Activated CD8-positive, alpha-beta memory T cell treated with anti-CD3 and anti-CD28 coated beads for 24 hours (primary cell): ENCODE measurements at regions not wholly inside any gene's neighbourhood (a gene's known extent, or its start where the extent isn't known, plus 50 kb on each side); places are given as distances from the start of the nearest gene placed in this dataset.
A peak's percentile ranks its signal among the peaks of the same experiment; 100 is the strongest.

Experiments
- DNase-seq: peaks from one replicate; pipeline ENCODE4 v3.0.0-alpha.2; 2020

DNA sequence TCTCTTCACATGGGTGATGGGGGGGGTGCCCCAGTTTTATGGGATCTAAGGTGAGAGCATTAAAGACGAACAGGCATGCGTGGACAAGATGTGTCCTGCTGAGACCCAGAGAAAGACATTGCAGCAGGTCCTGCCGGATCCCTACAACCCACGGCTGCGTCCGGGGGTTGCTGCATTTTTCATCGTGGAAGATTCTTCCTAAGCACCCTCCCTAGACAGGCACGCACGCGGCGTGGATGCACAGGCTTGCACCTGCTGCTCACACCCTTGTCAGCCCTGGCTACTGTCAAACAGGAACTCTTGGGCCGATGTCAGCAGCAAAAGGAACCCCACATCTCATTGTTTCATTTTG is 280.6 kb upstream of the RTL1 start:
- no peak for DNase-seq

DNA sequence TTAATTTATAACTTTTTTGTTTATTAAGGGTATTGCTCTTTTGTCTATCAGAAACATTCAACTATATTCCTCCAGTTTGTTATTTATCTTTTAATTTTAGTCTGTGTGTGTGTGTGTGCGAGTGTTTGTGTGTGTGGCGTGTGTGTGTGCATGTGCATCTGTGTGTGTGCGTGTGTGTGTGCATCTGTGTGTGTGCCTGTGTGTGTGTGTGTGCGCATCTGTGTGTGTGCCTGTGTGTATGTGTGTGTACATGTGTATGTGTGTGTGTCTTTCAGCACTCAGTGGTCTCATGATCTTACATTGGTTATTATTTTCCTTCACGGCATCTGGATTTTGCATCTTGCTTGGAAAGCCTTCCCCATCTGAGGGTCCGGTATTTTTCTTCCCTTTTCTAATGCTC is 281.1 kb upstream of the RTL1 start:
- DNase-seq: no peak

DNA sequence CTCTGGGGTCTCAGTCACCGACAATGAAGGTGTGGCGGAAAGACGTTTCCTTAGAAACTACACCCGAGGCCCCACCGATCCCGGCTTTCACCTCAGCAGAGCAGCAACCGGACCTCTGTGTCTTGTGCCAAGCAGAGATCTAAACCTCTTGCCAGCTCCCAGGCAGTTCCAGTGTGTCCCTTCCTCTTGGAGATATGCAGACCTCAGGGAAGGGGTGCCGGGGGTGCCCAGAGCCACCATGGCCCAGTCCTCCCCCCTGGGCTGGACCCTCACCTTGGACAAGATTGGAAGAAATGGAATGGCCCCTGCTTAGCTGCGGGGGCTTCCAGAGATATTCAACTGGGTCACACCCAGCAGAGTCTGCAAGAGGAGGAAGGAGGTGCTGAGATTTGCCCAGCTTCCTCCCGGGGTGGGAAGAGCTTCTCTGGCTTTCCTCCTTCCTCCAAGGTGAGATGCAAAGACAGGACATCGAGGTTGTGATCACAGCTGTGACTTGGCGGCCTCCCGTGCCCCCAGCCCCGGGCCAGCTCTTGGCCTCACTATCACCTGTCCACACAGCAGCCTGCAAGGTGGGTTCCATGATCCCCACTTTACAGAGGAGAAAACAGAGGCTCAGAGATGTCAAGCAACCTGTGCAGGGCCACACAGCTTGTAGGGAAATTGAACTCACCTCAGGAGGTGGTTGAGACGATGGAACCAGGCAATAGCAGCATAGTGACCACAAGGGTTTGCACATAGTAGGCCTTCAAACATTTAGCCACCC is 281.7 kb upstream of the RTL1 start:
- DNase-seq: peak; percentile 37

DNA sequence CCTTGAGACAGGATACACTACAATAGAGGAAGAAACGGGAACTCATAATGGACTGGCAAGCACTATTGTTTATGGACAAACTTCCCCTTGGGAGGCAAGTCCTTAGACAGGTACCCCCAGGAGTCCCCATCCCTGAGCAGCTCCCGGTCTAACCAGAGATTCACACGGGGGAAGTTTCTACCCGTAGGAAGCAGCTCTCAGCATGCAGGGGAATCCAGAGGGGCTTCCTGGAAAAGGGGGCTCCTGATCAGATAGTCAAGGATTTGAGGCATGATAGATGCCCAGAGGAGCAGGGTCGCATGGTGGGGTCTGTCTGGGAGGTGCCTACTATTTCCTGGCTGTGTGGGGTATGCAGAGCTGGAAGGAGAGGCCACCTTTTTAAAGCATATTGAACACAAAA is 282.4 kb upstream of the RTL1 start:
- no peak for DNase-seq

DNA sequence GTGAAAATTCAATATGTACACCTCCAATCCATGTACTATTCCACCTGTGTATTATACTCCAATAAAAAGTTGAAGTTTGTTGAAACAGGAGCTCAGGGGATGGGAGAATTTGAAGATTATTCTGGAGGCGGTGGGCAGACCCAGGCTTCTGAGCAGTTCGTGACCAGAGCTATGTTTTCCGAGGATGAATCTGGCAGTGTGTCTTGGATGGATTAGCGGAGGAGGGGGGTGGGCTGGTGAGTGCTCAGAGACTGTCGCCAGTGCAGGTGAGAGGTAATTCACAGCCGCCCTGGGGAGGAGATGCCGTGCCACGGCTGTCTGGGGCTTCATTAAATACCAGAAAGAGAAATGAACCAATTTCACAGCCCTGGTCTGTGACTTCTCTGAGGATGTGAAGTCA is 283.0 kb upstream of the RTL1 start:
- DNase-seq: no peak

DNA sequence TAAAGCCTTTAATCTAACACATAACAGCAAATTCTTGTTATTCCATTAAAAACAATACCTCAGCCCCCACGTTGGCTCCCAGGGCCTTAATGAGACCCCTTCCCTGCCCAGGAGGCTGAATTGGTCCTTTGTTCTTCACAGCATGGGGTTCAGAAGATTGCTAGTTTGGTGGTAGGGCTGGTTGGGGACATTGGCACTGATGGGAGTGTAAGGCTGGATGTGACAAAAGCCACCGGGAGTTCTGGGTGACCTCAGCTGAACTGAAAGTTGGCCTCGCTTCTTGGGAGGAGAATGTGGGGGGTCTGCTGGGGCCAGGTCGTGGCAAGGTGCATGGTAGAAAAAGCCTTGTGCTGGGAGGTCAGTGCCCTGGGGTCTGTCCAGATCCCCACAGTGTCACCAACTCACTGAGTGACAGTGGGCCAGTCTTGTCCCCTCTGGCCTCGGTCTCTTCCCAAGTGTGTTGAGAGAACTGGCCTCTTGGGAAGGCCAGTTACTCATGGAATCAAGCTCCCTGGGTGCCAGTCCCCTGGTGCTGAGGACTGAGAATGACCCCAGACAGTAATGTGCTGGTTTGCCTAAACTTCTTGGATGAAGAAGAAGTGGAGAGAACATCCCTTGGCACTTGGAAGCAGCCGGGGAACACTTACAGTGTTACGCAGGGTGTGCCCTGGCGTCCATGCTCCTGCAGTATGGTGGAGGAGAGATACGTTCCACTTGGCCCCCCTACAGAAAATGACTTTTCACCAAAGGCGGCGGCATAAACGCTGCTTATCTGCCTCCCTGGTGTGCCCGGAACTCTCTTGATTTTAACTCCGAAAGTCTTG is 283.7 kb upstream of the RTL1 start:
- DNase-seq: no peak

DNA sequence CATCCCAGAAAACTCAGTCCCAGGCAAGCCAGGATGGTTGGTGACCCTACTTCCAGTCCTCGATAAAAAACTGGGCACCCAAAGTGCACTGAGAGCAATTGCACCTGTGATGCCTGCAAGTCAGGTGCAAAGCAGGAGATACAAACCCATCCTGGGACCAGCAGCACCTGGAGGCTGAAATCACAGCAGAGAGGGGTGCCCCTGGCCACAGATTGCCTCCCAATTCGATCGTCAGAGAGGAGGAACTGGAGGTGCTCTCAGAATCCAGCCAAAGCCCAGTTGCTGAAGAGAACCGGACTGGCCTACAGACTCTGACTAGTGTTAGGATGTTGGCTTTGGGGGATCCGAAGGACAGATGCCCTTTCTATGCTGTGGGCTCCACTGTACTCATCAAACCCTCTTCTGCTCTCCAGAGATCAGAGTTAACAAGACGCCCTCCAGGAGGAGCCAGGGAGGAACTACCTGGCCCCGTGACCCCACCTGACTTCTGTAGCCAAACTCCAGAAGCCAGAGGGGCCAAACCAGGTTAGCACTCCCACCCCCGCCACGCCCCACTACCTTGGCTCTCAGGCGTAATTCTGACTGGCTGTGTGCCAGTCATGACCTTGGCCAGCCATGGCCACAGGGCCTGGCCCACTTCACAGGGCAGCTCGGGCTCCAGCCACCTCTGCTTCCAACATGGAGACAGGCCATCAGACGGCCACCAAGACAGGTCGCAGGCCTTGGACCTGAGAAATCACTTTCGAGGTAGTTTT is 284.5 kb upstream of the RTL1 start:
- peak; percentile 40 for DNase-seq

DNA sequence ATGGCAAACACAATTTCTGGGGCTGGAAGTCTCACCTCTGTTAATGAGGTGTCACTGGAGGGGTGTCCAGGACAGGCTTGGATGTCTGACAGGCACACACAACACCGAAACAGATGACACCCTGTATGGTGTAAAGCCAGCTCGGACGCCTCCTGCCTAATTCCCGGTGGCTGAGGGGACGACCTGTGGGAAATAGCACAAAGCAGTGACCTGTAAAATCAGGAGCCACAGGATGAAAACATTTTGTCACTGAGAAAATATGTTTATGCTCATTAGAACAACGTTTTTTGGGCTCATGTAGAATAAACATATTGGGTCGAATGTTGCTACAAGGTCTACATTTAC is 285.0 kb upstream of the RTL1 start:
- DNase-seq: no peak

DNA sequence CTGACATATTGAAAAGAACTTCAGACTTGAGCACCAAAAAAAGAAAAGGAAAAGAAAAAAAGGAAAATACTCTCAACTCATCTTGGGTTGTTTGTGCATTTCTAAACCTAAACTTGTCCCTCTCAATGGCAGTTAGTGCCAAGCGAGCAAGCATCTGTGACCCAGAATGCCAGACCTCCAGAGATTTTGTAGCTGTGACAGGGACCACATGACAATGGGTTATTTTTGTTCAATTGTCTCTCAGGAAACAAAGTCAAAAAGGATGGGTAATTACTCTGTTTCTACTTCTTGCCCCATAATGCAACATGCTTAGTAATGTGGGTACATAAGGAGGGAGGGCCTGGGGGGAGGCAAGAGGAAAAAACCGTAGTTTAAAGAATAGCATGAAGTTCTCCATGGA is 285.7 kb upstream of the RTL1 start:
- DNase-seq: no peak

DNA sequence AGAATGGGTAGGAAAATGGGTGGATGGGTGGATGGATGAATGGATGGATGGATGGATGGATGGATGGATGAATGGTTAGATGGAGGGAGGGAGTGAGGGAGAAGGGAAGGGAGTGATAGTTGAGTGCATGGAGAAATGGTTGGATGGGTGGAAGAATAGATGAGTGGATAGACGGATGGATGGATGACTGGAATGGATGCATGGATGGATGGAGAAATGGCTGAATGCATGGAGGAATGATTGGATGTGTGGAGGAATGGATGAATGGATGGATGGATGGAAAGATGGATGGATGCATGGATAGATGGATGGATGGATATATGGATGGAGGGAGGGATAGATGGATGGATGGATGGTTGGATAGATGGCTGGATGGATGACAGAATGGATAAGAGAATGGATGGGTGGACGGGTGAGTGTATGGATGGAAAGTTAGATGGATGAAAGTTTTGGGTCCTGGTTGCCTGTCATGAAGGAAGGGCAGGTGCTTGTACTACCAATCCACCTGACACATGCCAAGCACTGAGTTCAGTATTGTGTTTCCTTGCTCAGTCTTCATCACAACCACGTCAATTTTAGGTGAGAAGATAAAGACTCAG is 286.5 kb upstream of the RTL1 start:
- DNase-seq: peak; percentile 4

DNA sequence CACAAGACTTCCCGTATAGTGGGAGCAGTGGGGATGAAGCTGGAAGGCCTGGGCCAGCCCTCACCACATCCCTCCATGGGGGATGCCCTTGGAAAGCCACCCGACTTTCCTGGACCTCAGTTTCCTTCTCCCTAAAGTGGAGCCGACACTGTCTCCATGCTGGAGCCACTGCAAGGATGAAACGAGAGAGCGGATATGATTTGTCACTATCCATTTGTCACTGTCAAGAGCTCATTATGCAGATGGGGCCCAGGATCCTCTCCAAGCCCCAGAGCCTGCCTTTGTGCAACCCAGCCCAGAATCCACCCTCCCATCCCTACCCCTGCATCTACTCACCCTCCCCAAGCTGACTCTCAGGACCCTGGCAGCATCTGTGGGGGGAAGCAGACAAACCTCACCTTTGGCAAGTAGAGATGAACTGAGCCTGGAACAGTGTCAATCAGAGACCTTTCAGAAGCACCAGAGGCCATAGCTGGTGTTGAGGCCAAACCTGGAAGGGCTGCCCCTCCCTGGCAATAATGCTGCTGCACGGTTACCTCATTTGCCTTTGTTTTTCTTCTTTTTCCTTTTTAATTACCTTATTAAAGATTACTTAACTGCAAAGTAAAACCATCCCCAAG is 287.7 kb upstream of the RTL1 start:
- peak; percentile 41 for DNase-seq

DNA sequence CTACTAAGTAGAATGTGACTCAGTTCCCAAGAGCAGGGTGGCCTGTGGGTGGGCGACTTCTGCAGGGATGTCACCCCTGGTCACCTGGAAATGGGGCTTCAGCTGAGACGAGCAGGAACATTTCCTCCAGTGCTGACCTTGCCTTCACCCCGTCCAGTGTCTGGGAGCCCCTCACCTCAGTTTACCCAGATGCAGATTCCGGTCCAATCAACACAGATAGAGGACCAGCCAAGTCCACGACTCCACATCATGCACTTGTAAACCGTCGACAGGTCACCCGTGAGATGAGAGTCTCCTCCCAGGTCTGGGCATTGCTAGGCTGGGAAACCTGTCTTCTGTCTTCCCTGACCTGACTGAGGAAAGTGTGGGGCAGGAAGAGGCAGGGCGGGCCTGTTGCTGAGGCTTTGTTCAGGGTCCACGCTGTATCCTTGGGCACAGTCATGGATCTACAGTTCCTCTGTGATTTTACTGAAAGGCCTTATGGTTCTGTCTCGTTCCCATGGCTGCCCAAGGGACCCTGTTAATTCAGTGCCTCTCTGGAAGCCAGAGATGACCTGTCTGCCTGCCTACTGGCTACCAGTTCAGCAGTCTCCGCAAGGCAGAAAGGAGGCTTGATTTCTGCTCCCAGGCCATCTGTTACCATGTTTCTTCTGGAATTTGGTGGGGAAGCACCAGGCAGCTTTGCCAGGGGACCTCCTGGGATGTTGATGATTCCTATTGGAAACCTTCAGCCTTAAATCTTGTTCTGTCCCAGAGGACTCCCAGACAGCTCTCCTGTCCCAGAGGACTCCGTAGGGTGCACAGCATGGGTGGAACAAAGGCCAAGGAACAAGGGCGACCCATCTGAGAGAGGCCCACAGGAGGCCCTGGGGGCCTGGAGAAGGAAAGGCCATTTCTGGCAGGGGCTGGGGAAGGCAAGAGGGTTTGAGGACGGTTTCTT is 288.5 kb upstream of the RTL1 start:
- peak; percentile 44 for DNase-seq

DNA sequence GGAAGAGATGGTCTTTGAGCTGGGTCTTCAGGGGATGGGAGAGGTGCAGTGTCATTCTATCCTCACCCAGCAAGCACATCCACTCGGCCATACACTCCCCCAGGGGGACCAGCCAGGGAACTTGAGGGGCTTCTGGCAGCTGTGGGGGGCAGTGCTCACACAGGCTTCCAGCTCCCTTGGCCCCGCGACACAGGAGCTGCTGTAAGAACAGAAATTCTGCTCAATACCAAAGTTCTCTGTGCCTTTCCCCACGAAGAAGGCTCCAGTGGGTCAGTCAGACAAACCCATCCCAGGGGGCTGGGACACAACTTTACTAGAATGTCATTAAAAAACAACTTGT is 289.1 kb upstream of the RTL1 start:
- DNase-seq: no peak

DNA sequence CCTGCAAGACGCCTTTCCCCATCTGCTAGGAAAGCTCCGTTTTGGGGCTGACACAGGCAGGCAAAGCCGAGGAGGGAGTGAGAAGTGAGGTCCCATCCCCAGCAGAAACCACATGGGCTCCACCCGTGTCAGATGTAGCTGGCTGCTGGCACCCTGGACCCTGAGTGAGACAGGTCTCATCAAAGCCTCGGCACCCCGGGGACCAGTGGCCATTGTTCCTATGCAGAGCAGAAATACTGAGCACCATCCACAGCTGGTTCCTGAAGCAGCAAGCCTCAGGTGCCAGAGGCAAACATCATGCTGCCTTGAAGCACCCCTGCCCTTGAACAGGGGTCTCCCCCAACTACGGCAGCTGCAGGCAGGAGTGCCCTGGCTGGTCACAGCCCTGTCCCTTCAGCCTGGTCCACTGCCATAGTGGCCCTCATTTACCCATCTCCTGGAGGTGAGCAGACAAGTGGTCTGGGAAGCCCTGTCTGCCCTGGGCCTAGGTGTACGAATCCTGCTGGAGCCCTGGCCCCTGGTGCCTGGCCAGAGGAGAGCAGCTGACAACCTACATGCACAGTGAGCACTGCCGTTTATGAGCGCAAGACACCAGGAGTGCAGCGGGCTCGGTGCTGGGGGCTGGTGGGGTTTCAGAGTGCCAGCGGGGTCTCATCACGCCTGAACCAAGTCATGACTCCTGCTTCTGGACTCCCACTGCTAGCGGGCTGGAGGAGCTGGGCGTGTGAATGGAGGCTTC is 289.8 kb upstream of the RTL1 start:
- peak; percentile 28 for DNase-seq

DNA sequence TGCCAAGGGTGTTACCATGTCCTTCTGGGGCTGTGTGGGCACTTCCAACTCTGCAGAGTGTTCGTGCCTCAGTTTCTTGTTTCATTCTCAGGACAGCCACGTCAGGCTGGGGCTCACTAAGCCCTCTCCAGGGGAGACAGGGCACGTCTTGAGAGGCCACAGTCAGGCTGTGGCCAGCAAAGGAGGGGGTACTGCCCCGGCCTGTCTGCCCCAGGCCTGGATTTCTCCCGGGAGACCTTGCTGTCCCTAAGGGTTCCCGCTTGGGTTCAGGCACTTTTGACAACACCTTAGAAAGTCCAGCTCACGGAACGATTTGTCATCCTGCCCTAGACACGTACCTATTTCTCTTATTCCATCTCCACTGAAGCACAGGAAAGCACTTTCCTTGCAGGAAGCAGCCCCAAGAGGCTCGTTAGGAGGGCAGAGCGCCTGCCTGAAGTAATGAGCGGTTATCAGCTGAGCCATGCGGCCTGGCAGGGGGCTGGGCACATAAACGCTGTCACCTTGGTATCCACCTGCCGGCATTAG is 290.4 kb upstream of the RTL1 start:
- DNase-seq: no peak

DNA sequence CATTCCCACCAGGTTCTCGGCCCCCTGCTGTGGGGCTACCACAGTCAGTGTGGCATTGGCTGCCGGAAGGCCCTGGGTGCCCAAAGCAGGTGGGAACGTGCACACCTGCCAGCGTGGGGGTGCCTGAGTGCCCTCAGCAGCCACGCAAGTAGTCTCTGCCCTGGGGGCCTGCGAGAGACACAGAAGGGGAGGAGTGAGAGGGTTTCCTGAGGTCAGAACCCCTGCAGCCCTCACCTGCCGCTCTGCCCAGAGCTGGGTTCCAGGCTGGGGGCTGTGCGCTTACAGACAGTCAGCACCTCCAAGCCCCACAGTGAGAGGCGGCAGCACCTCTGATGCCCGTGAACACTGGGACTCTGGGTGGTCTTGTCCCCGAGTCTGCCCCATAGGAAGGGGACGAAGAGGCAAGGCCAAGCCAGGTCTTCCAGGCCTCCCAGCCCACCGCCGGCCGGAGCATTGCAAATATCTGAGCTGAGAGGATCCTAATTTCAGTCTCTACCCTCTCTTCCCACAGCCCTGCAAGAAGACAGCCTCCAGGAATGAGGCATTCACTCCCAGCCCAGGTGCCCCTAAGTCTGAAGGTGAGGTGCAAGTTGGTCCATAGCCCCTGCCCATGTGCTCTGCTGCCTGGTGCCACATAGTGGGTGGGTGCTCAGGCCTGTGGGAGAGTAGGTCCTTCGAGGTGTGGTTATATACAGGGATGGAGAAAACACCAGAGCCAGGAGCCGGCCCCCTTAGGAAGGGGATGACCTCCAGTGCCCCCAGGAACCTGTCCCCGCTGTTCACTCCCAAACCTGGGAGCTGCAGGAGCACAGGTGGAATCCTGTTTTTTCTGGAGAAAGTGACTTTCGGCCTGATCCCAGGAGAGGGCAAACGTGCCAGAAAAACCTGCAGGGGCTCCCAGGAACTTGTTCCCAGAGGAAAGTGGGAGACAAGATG is 291.1 kb upstream of the RTL1 start:
- DNase-seq: peak; percentile 35

DNA sequence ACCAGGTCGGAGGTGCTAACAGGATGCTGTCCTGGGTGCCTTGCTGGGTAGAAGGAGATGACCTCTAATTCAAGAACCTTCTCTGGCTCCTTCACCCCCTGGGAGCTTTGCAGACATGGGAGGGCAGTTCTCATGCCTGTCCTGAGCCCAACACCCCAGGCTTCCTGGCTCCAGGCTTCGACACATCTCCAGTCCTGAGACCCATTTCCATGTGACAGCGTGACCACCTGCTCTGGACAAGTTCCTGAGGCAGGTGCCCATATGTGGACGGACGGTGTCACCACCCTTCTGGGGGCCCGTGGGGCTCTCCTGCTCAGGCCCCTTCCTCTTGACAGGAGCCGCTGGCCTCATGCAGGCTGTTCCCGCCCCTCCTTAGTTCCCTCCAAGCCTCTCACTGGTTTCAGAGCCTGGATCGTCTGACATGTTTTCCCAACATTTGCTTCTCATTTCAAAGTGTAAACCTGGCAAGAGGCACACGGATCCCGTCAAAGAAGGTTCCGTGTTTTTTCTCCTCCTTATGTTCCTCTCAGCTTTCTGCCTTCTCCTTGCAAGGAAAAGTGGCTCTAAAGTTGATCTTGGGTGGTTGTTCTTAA is 291.9 kb upstream of the RTL1 start:
- DNase-seq: peak; percentile 42

DNA sequence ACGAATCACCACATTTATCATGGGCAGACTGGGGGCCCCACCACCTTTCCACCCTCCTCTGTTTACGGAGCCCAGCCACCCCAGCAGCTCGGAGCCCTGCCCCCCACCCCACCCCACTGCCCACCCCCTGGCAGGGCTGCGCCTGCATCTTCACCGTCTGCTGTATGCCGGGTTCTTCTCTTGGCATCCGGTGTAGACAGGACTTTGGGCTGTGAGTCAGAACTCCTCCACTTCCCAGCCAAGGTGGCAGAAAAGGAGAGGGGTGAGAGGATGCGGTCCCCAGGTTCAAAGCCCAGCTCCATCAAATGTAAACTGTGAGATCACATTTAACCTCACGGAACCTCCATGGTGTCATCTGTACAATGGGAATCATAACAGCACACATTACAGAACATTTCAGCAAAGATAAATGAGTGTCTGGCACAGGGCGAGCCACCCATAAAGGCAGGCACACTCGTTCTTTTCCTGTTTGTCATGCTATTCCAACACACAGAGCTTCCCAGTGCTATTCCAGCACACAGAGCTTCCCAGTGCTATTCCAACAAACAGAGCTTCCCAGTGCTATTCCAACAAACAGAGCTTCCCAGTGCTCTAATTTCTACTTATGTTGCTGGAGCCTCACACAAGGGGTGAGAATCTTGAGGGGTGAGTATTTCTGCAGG is 292.7 kb upstream of the RTL1 start:
- peak; percentile 11 for DNase-seq
